ENCODE measurements at regions not wholly inside any gene's neighbourhood (a gene's known extent, or its start where the extent isn't known, plus 50 kb on each side); places are given as distances from the start of the nearest gene placed in this dataset.

GRCh38 chr1:30253807-30254440 is 469.5 kb downstream of the MATN1 start:
- TF ChIP-seq CTCF (IDR thresholded peaks at IDR 0.05; ENCODE audit: insufficient read depth, low read depth, low read length) (no peak), EZH2 (IDR thresholded peaks at IDR 0.05; ENCODE audit: insufficient read depth, low read length) (no peak)
